Left lung (tissue), 4 donors: ENCODE measurements at regions not wholly inside any gene's neighbourhood (a gene's known extent, or its start where the extent isn't known, plus 50 kb on each side); places are given as distances from the start of the nearest gene placed in this dataset.

ENCODE experiments used
- ATAC-seq: fragments of 200-7000 bp; cut with Tn5 transposase; one replicate; pipeline ENCODE4 v1.9.1; 2020; ENCODE audit warnings: moderate library complexity
- DNase-seq, 4 donors: peaks; one replicate each; pipeline ENCODE4 v3.0.0-alpha.2; 2013 to 2020
- H3K27ac ChIP-seq, 2 donors: fragments of 200-600 bp; sonication (generic) in 1 of 2; one replicate each; pipeline versions ENCODE4 v1.5.0 to v1.8.0; 2020 to 2021
- H3K27me3 ChIP-seq, 2 donors: fragments of 200-600 bp; sonication (generic) in 1 of 2; one replicate each; pipeline versions ENCODE4 v1.5.0 to v1.8.0; 2020 to 2021
- H3K36me3 ChIP-seq, 2 donors: fragments of 200-600 bp; sonication (generic) in 1 of 2; one replicate each; pipeline versions ENCODE4 v1.5.0 to v1.8.0; 2020 to 2021
- H3K4me1 ChIP-seq, 2 donors: fragments of 200-600 bp; one replicate each; pipeline ENCODE4 v1.8.0; 2021
- H3K4me3 ChIP-seq, 2 donors: fragments of 200-600 bp; sonication (generic) in 1 of 2; one replicate each; pipeline versions ENCODE4 v1.5.0 to v1.8.0; 2020 to 2021; ENCODE audit warnings: mild to moderate bottlenecking in 1 of 2
- H3K9me3 ChIP-seq, 2 donors: fragments of 200-600 bp; sonication (generic) in 1 of 2; one replicate each; pipeline versions ENCODE4 v1.5.0 to v1.8.0; 2020 to 2021
- CTCF ChIP-seq, 2 donors: fragments of 200-600 bp; sonication (generic) in 1 of 2; IDR thresholded peaks; one replicate each; pipeline versions ENCODE4 v1.5.0 to v1.8.0; 2021; ENCODE audit warnings: antibody characterized with exemption in 2 of 2
- intact Hi-C, 2 donors: fragments of 100-400 bp; cut with DNase I; formaldehyde crosslinking; loops; one replicate each; pipeline versions ENCODE4 v1.11.2 to v1.14.2; 2022
- donor health status: DM: no; HTN: yes; CAD: no.
- donor health status: DM: no; HTN: no; CAD: no.

- TF ChIP-seq CTCF (IDR thresholded peaks at IDR 0.05), result no peak
- ATAC-seq (no peak), DNase-seq (no peak)
- peaks cover 0 to 11% of the 10 kb centered on the region in 2 donors for H3K4me1 ChIP-seq
- peak overlapping the region in 1 of 2 donors; percentile 47 for H3K27ac ChIP-seq
- no peak overlapping the region for H3K4me3 ChIP-seq
- H3K9me3 ChIP-seq, result no peaks in the 10 kb centered on the region
- intact Hi-C loops, result no loop called here
- no peaks in the 10 kb centered on the region for H3K36me3 ChIP-seq
- H3K27me3 ChIP-seq, result no peaks in the 10 kb centered on the region
These were observed 116.0 kb upstream of the GALNT15 start for GRCh38 chr3:16058521-16058920.

- no peak for DNase-seq
- Histone ChIP-seq H3K4me3 (no peak overlapping the region), H3K9me3 (no peaks in the 10 kb centered on the region), H3K36me3 (no peaks in the 10 kb centered on the region), H3K4me1 (peaks cover 0 to 11% of the 10 kb centered on the region in 2 donors), H3K27ac (peak overlapping the region; percentile 47 to 61), H3K27me3 (no peaks in the 10 kb centered on the region)
- ATAC-seq, result peak; percentile 7
- intact Hi-C loops, result no loop called here
- TF ChIP-seq CTCF (IDR thresholded peaks at IDR 0.05), result no peak
These were observed 115.4 kb upstream of the GALNT15 start for GRCh38 chr3:16059081-16059537.

- Histone ChIP-seq H3K4me3 (no peak overlapping the region), H3K27ac (peak overlapping the region; percentile 47 to 61), H3K4me1 (peaks cover 0 to 16% of the 10 kb centered on the region in 2 donors), H3K36me3 (no peaks in the 10 kb centered on the region), H3K9me3 (no peaks in the 10 kb centered on the region), H3K27me3 (no peaks in the 10 kb centered on the region)
- TF ChIP-seq CTCF (IDR thresholded peaks at IDR 0.05), result no peak
- DNase-seq, result no peak
- ATAC-seq, result no peak
- intact Hi-C loops, result no loop called here
These were observed 114.6 kb upstream of the GALNT15 start for GRCh38 chr3:16059711-16060357.

GRCh38 chr3:16060358-16060852 is 114.1 kb upstream of the GALNT15 start:
- no peaks in the 10 kb centered on the region for H3K9me3 ChIP-seq
- intact Hi-C loops, result no loop called here
- peak in 1 of 4 donors; percentile 39 for DNase-seq
- H3K27me3 ChIP-seq, result no peaks in the 10 kb centered on the region
- peak; percentile 64 for ATAC-seq
- peak in 1 of 2 donors; percentile 22 for TF ChIP-seq CTCF (IDR thresholded peaks at IDR 0.05)
- H3K27ac ChIP-seq, result peak overlapping the region; percentile 61 to 74
- H3K36me3 ChIP-seq, result no peaks in the 10 kb centered on the region
- H3K4me3 ChIP-seq, result no peak overlapping the region
- H3K4me1 ChIP-seq, result peaks cover 0 to 20% of the 10 kb centered on the region in 2 donors

GRCh38 chr3:16060945-16061344 is 113.5 kb upstream of the GALNT15 start:
- no peaks in the 10 kb centered on the region for H3K9me3 ChIP-seq
- H3K4me1 ChIP-seq, result peaks cover 0 to 15% of the 10 kb centered on the region in 2 donors
- no peak for TF ChIP-seq CTCF (IDR thresholded peaks at IDR 0.05)
- ATAC-seq (peak; percentile 69), DNase-seq (peak in 1 of 4 donors; percentile 50)
- H3K4me3 ChIP-seq, result no peak overlapping the region
- no peaks in the 10 kb centered on the region for H3K27me3 ChIP-seq
- peak overlapping the region; percentile 61 to 74 for H3K27ac ChIP-seq
- intact Hi-C loops, result no loop called here
- no peaks in the 10 kb centered on the region for H3K36me3 ChIP-seq
